ENCODE measurements at regions not wholly inside any gene's neighbourhood (a gene's known extent, or its start where the extent isn't known, plus 50 kb on each side); places are given as distances from the start of the nearest gene placed in this dataset.
A peak's percentile ranks its signal among the peaks of the same experiment; 100 is the strongest.

DNA sequence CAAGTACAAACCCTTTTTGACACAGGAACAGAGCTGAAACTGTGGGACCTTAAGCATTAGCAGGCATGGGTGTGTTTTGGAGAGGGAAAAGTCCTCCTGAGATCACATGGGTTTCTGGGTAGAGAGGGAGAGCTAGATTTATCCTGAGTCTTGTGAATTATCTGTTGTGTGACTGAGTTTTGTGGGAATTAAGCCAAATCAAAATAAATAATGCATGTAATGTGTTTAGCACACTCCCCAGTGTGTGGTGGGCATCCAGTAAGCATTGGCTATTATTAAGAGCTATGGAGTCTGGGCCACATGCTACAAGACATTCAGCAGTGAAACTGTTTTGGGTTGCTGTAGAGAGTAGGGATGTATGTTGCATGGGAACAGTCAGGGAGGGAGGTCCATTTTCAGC lies 75.3 kb upstream of the JAG1 start:
- TF ChIP-seq, protein P1, sequence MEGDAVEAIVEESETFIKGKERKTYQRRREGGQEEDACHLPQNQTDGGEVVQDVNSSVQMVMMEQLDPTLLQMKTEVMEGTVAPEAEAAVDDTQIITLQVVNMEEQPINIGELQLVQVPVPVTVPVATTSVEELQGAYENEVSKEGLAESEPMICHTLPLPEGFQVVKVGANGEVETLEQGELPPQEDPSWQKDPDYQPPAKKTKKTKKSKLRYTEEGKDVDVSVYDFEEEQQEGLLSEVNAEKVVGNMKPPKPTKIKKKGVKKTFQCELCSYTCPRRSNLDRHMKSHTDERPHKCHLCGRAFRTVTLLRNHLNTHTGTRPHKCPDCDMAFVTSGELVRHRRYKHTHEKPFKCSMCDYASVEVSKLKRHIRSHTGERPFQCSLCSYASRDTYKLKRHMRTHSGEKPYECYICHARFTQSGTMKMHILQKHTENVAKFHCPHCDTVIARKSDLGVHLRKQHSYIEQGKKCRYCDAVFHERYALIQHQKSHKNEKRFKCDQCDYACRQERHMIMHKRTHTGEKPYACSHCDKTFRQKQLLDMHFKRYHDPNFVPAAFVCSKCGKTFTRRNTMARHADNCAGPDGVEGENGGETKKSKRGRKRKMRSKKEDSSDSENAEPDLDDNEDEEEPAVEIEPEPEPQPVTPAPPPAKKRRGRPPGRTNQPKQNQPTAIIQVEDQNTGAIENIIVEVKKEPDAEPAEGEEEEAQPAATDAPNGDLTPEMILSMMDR (IDR thresholded peaks at IDR 0.05; ENCODE audit: low read depth, low read length) = no peak
- DNase-seq (ENCODE audit: low read depth, low spot score) = no peak
- in situ Hi-C loops (cut with HindIII; ENCODE audit: low sequenced_read_pairs) = no loop called here
- H3K4me3 ChIP-seq (ENCODE audit: low read depth, low read length) = no peak overlapping the region

DNA sequence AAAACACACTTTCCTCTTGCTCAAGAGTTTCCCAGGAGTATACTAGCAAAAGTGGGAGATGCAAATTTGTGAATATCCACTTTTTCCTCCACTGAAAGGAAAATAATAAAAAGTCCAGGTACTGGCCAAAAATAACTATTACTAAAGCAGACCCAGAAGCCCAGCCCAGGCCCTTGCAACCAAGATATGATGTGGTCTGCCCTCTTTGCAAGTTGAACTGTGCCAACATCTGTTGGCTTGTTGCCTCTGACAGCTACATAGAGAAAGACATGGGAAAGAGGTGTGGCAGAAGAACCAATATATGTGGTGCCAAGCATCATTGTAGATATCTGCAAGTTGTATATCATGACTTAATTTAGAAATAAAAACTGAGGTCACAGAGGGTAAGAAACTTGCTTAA lies 78.4 kb upstream of the JAG1 start:
- DNase-seq (ENCODE audit: low read depth, low spot score) = no peak
- in situ Hi-C loops (cut with HindIII; ENCODE audit: low sequenced_read_pairs) = no loop called here
- H3K4me3 ChIP-seq (ENCODE audit: low read depth, low read length) = no peak overlapping the region
- TF ChIP-seq, protein P1 (IDR thresholded peaks at IDR 0.05; ENCODE audit: low read depth, low read length) = no peak

DNA sequence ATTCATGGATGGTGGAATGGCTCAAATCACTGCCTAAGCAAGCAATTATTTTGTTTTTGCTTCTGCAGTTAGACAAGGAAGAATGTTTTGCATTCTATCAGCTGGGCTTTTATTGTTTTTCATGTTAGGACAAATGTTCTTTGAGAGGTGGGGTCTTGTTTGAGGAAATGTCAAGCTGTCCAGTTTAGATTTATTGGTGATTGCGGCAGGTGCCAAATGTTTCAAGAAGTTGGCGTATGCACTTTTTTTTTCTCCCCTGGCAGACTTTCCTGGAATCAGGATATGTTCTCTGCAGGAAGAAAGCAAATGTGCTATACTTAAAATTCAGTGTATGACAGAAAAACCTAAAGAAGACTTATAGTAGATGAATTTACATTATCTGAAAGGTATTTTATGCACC lies 81.0 kb upstream of the JAG1 start:
- in situ Hi-C loops (cut with HindIII; ENCODE audit: low sequenced_read_pairs) = no loop called here
- no peak for DNase-seq (ENCODE audit: low read depth, low spot score)
- TF ChIP-seq, protein P1 (IDR thresholded peaks at IDR 0.05; ENCODE audit: low read depth, low read length) = no peak
- no peak overlapping the region for H3K4me3 ChIP-seq (ENCODE audit: low read depth, low read length)

DNA sequence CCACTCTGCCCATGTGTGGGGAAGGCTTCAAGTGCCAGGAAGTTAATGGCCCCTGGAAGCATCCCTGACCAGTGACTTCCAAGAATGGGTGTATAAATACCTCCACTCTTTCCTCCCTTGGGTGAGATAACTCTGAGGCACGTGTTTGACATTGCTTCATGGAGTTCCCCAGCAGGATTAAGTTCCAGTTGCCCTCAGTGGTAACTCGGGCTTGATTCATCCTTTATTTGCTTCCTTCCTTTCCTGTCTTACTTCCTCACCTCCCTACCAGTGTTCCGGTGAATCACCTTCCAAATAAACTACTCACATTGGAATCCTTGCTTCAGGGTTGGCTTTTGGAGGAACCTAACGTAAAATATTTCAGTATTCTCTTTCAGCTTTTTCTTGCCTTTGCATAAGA lies 84.6 kb upstream of the JAG1 start:
- in situ Hi-C loops (cut with HindIII; ENCODE audit: low sequenced_read_pairs) = no loop called here
- no peak for DNase-seq (ENCODE audit: low read depth, low spot score)
- TF ChIP-seq, protein P1 (IDR thresholded peaks at IDR 0.05; ENCODE audit: low read depth, low read length) = no peak
- no peak overlapping the region for H3K4me3 ChIP-seq (ENCODE audit: low read depth, low read length)

DNA sequence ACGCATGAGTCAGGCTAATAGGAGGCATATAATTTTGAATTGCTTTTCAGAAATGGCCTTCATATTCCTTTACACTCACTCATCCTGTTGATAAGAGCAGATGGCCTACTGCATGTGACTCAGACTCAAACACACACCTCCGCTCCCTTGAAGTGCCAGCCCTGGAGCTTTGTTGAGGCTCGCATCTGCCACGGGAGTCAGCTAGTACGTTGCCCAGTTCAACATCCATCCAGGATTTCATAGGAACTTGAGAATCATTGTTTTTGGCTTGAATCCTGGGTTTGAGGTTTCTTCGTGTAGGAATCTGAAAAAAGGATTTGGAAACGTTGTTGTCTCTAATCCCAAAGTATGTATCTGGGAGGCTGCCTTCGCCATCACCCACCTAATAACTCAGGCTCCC lies 87.4 kb upstream of the JAG1 start:
- in situ Hi-C loops (cut with HindIII; ENCODE audit: low sequenced_read_pairs) = no loop called here
- DNase-seq (ENCODE audit: low read depth, low spot score) = peak; percentile 86
- H3K4me3 ChIP-seq (ENCODE audit: low read depth, low read length) = no peak overlapping the region
- TF ChIP-seq, protein P1 (IDR thresholded peaks at IDR 0.05; ENCODE audit: low read depth, low read length) = no peak

DNA sequence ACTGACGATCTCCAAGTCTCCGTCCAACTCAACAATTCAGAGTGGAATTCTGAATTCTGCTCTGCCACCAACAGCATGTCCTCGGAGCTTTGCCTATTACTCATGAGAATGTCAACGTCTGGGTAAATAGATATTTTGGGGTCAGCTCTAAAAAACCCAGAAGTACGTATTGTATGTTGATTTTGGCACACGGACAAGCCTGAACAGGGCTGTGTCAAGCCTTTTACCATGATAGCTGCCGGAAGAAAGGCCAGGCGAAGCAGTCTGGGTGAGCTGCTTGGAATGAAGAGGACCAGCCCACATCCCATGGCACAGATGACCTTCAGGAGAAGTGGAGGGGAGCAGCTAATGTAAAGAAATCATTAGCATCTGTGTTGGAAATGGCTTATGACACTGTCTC lies 88.0 kb upstream of the JAG1 start:
- DNase-seq (ENCODE audit: low read depth, low spot score) = peak; percentile 86
- no peak overlapping the region for H3K4me3 ChIP-seq (ENCODE audit: low read depth, low read length)
- in situ Hi-C loops (cut with HindIII; ENCODE audit: low sequenced_read_pairs) = no loop called here
- TF ChIP-seq, protein P1 (IDR thresholded peaks at IDR 0.05; ENCODE audit: low read depth, low read length) = no peak

DNA sequence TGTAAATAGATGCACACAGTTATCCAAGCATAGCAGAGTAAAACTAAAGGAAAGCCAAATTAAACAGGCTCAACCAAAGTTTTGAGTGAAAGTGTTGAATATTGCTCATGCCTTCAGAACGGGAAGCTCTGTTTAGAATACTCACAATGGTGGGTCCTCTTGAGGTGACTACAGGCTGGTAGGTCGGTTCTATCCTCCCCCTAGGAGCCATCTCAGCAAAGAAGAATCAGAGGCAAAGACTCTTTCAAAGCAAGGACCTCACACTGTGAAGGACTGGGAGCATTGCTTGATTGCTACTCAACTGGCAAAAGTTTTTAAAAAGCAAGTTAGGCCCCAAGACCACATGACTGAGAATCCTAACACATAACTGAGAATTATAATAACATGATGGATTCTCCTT lies 88.4 kb upstream of the JAG1 start:
- TF ChIP-seq, protein P1 (IDR thresholded peaks at IDR 0.05; ENCODE audit: low read depth, low read length) = no peak
- in situ Hi-C loops (cut with HindIII; ENCODE audit: low sequenced_read_pairs) = no loop called here

More for the DNA sequence above, 88.4 kb upstream of the JAG1 start:
- DNase-seq (ENCODE audit: low read depth, low spot score) = no peak
- no peak overlapping the region for H3K4me3 ChIP-seq (ENCODE audit: low read depth, low read length)

All from astrocyte of the spinal cord (primary cell).